Astrocyte (in vitro differentiated cells and primary cell): ENCODE measurements at regions not wholly inside any gene's neighbourhood (a gene's known extent, or its start where the extent isn't known, plus 50 kb on each side); places are given as distances from the start of the nearest gene placed in this dataset.

Experiments used
- DNase-seq: peaks from one replicate; pipeline ENCODE4 v3.0.0-alpha.2; 2010; ENCODE audit warnings: low read depth
- FAIRE-seq: peaks from 2 replicates; lab custom pipeline; 2011; peaks lifted over from hg19 to GRCh38; lab: Jason Lieb, UNC
- H2AFZ ChIP-seq: 2 replicates; pipeline ENCODE4 v1.6.0; 2012; ENCODE audit warnings: low read depth, low read length, inconsistent platforms
- H3K27ac ChIP-seq: 2 replicates; pipeline ENCODE4 v1.5.1; 2011; ENCODE audit warnings: low read depth, low read length, inconsistent platforms
- H3K27me3 ChIP-seq: 2 replicates; pipeline ENCODE4 v1.6.0; 2011; ENCODE audit warnings: low read length, inconsistent platforms; ENCODE audit not compliant: insufficient read depth
- H3K36me3 ChIP-seq: 2 replicates; pipeline ENCODE4 v1.5.1; 2011; ENCODE audit warnings: low read length, inconsistent platforms; ENCODE audit not compliant: insufficient read depth
- H3K4me1 ChIP-seq: 2 replicates; pipeline ENCODE4 v1.5.1; 2011; ENCODE audit warnings: low read length, inconsistent platforms; ENCODE audit not compliant: insufficient read depth
- H3K4me2 ChIP-seq: 2 replicates; pipeline ENCODE4 v1.6.0; 2012; ENCODE audit warnings: low read length, inconsistent platforms
- H3K4me3 ChIP-seq: 2 replicates; pipeline ENCODE4 v1.5.1; 2011; ENCODE audit warnings: low read depth, mild to moderate bottlenecking, low read length, inconsistent platforms; ENCODE audit not compliant: insufficient read depth
- H3K79me2 ChIP-seq: 2 replicates; pipeline ENCODE4 v1.6.0; 2012; ENCODE audit warnings: mild to moderate bottlenecking, low read length, inconsistent platforms; ENCODE audit not compliant: insufficient read depth
- H3K9ac ChIP-seq: 2 replicates; pipeline ENCODE4 v1.6.0; 2012; ENCODE audit warnings: mild to moderate bottlenecking, low read length, inconsistent platforms
- H3K9me3 ChIP-seq: 2 replicates; pipeline ENCODE4 v1.5.1; 2012; ENCODE audit warnings: low read depth, mild to moderate bottlenecking, low read length, inconsistent platforms; ENCODE audit not compliant: insufficient read depth
- H4K20me1 ChIP-seq: 2 replicates; pipeline ENCODE4 v1.6.0; 2012; ENCODE audit warnings: low read length, inconsistent platforms; ENCODE audit not compliant: insufficient read depth
- H3K27ac Mint-ChIP-seq: one replicate; pipeline ENCODE4 v1.8.0; 2021; ENCODE audit warnings: mild to moderate bottlenecking, mixed read lengths; ENCODE audit not compliant: unreplicated experiment
- H3K27me3 Mint-ChIP-seq: one replicate; pipeline ENCODE4 v1.8.0; 2021; ENCODE audit warnings: low read depth, mixed read lengths; ENCODE audit not compliant: unreplicated experiment
- H3K36me3 Mint-ChIP-seq: one replicate; pipeline ENCODE4 v1.8.0; 2021; ENCODE audit warnings: low read depth, mixed read lengths; ENCODE audit not compliant: unreplicated experiment
- H3K4me1 Mint-ChIP-seq: one replicate; pipeline ENCODE4 v1.8.0; 2021; ENCODE audit warnings: low read depth, mixed read lengths; ENCODE audit not compliant: unreplicated experiment
- H3K4me3 Mint-ChIP-seq: one replicate; pipeline ENCODE4 v1.8.0; 2021; ENCODE audit warnings: mild to moderate bottlenecking, moderate library complexity, mixed read lengths; ENCODE audit not compliant: unreplicated experiment
- H3K9me3 Mint-ChIP-seq: one replicate; pipeline ENCODE4 v1.8.0; 2021; ENCODE audit warnings: mild to moderate bottlenecking, mixed read lengths; ENCODE audit not compliant: unreplicated experiment
- EZH2 ChIP-seq: IDR thresholded peaks from 2 replicates; pipeline ENCODE4 v1.6.1; 2012; ENCODE audit warnings: mild to moderate bottlenecking, low read length, inconsistent platforms; ENCODE audit not compliant: insufficient read depth
- TF ChIP-seq, protein P1 (sequence below): IDR thresholded peaks from 2 replicates; pipeline ENCODE4 v1.5.1; 2011; ENCODE audit warnings: low read depth, mild to moderate bottlenecking, inconsistent platforms, low read length, moderate library complexity; ENCODE audit not compliant: insufficient read depth

DNA sequence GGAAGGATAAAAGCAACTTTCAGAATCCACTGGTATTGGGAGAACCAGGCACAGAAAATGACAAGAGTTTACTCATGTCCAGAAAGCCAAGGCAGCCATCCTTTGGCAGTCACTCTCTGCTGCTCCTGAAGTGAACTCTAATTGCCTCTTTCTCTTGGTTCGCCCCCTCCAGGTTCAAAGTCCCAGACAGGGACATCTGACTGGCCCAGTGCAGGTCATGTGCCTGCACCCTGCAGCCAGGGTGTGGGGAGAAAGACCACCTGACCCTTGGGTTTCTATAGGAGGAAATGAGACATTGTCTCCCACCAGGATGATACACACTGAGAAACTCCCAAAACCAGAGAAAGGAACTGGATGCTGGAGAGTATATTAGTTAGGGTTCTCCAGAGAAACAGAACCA lies 103.9 kb upstream of the SYT6 start:
- peaks cover 3% of the 10 kb centered on the region for H3K36me3 Mint-ChIP-seq
- H3K27me3 Mint-ChIP-seq, result peaks cover 16% of the 10 kb centered on the region
- no peak for DNase-seq
- no peak overlapping the region for H3K4me2 ChIP-seq
- peaks cover 3% of the 10 kb centered on the region for H3K27me3 ChIP-seq
- no peaks in the 10 kb centered on the region for H3K4me1 ChIP-seq
- H3K4me1 Mint-ChIP-seq, result no peaks in the 10 kb centered on the region
- H4K20me1 ChIP-seq, result no peaks in the 10 kb centered on the region
- H3K27ac Mint-ChIP-seq, result no peak overlapping the region
- no peak overlapping the region for H3K9ac ChIP-seq
- H2AFZ ChIP-seq, result no peak overlapping the region
- peaks cover 2% of the 10 kb centered on the region for H3K9me3 ChIP-seq
- FAIRE-seq, result no peak
- H3K27ac ChIP-seq, result no peak overlapping the region
- TF ChIP-seq, protein P1, sequence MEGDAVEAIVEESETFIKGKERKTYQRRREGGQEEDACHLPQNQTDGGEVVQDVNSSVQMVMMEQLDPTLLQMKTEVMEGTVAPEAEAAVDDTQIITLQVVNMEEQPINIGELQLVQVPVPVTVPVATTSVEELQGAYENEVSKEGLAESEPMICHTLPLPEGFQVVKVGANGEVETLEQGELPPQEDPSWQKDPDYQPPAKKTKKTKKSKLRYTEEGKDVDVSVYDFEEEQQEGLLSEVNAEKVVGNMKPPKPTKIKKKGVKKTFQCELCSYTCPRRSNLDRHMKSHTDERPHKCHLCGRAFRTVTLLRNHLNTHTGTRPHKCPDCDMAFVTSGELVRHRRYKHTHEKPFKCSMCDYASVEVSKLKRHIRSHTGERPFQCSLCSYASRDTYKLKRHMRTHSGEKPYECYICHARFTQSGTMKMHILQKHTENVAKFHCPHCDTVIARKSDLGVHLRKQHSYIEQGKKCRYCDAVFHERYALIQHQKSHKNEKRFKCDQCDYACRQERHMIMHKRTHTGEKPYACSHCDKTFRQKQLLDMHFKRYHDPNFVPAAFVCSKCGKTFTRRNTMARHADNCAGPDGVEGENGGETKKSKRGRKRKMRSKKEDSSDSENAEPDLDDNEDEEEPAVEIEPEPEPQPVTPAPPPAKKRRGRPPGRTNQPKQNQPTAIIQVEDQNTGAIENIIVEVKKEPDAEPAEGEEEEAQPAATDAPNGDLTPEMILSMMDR, result no peak
- TF ChIP-seq EZH2, result no peak
- no peaks in the 10 kb centered on the region for H3K36me3 ChIP-seq
- no peak overlapping the region for H3K4me3 ChIP-seq
- peaks cover 3% of the 10 kb centered on the region for H3K9me3 Mint-ChIP-seq
- no peaks in the 10 kb centered on the region for H3K79me2 ChIP-seq
- no peak overlapping the region for H3K4me3 Mint-ChIP-seq

DNA sequence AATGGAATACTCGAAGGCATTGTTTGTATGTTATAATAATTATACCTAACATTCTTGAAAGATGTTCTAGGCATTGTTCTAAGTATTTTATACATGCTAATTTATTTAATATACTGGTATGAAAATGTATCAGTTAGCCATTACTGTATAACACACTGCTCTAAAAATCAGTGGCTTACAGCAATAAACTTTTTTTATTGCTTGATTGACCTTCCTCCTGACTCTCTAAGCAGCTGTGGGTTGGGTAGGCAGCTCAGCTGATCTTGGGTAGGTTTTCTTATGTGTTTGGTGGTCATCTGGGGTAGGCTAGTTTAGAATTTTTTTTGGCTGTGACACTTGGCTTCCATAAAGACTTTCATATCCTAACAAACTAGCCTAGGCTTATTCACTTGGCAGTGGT lies 100.2 kb upstream of the SYT6 start:
- Histone ChIP-seq H3K4me3 (no peak overlapping the region), H3K9ac (no peak overlapping the region), H2AFZ (no peak overlapping the region), H3K9me3 (peaks cover 2% of the 10 kb centered on the region), H3K4me2 (no peak overlapping the region), H4K20me1 (no peaks in the 10 kb centered on the region), H3K36me3 (no peaks in the 10 kb centered on the region), H3K4me1 (no peaks in the 10 kb centered on the region), H3K79me2 (no peaks in the 10 kb centered on the region), H3K27ac (no peak overlapping the region), H3K27me3 (peaks cover under 1% of the 10 kb centered on the region)
- H3K4me1 Mint-ChIP-seq, result peaks cover 1% of the 10 kb centered on the region
- H3K36me3 Mint-ChIP-seq, result peaks cover 3% of the 10 kb centered on the region
- H3K27me3 Mint-ChIP-seq, result peaks cover 21% of the 10 kb centered on the region
- DNase-seq, result no peak
- TF ChIP-seq, protein P1, result no peak
- TF ChIP-seq EZH2, result no peak
- peaks cover 6% of the 10 kb centered on the region for H3K9me3 Mint-ChIP-seq
- H3K4me3 Mint-ChIP-seq, result no peak overlapping the region
- no peak overlapping the region for H3K27ac Mint-ChIP-seq
- no peak for FAIRE-seq

DNA sequence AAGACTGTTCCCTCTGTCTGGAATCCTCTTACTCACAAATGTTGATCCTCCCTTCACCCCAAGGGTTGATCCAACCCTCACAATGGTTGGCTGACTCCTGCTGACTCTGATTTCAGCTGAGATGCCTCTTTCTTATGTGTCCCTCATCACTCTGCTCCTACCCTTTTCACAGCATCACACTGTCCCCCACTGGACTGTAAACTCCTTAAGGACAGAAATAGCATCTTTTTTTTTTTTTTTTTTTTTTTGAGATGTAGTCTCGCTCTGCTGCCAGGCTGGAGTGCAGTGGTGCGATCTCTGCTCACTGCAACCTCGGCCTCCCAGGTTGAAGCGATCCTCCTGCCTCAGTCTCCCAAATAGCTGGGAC lies 97.9 kb upstream of the SYT6 start:
- Mint-ChIP-seq H3K9me3 (peaks cover 4% of the 10 kb centered on the region), H3K27me3 (peaks cover 17% of the 10 kb centered on the region), H3K27ac (no peak overlapping the region), H3K4me1 (peaks cover 1% of the 10 kb centered on the region), H3K36me3 (no peaks in the 10 kb centered on the region), H3K4me3 (no peak overlapping the region)
- H3K9me3 ChIP-seq, result peaks cover 2% of the 10 kb centered on the region
- no peak for DNase-seq
- no peaks in the 10 kb centered on the region for H3K4me1 ChIP-seq
- no peaks in the 10 kb centered on the region for H4K20me1 ChIP-seq
- no peak overlapping the region for H3K4me3 ChIP-seq
- peaks cover 5% of the 10 kb centered on the region for H3K27me3 ChIP-seq
- no peak overlapping the region for H3K27ac ChIP-seq
- no peak overlapping the region for H3K9ac ChIP-seq
- H2AFZ ChIP-seq, result no peak overlapping the region
- no peak for FAIRE-seq
- TF ChIP-seq EZH2, result no peak
- TF ChIP-seq, protein P1, result no peak
- no peaks in the 10 kb centered on the region for H3K79me2 ChIP-seq
- no peak overlapping the region for H3K4me2 ChIP-seq
- H3K36me3 ChIP-seq, result no peaks in the 10 kb centered on the region
